ENCODE measurements at regions not wholly inside any gene's neighbourhood (a gene's known extent, or its start where the extent isn't known, plus 50 kb on each side); places are given as distances from the start of the nearest gene placed in this dataset.
"Not testable (repeated sequence)": the region's sequence is repeated elsewhere in the genome, so short reads cannot be mapped to it uniquely, and the experiment has no call there.

DNA sequence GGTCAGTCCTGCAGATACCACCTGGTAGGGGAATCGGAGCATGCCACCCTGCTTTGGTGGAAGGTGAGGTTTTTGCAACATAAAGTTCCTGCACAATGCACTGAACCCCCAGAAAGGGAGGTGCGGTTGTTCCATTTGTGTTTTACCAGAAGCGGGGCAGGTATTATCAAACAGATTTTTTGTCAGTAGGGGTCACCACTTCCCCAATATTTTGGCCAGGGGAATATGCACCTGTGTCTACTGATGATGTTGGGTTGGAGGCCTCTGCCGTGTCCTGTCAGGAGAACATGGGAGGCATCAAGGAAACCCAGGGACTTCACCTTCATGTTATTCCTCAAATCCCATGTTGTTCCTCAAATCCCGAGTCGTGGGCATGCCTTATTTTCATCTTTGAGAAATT is 438.7 kb downstream of the NTRK2 start:
- no peak overlapping the region for H3K27ac ChIP-seq
- TF ChIP-seq CTCF (IDR thresholded peaks at IDR 0.05) = no peak
- H3K4me1 ChIP-seq (ENCODE audit: control insufficient read depth in 1 of 2, low read depth in 2 of 2) = no peaks in the 10 kb centered on the region
- H3K36me3 ChIP-seq = no peaks in the 10 kb centered on the region
- DNase-seq (ENCODE audit: low spot score) = no peak
- no peak overlapping the region for H3K4me3 ChIP-seq
- ATAC-seq (ENCODE audit: insufficient number of reproducible peaks, low FRiP score, low read depth) = no peak
- H3K9me3 ChIP-seq = no peaks in the 10 kb centered on the region
- no peaks in the 10 kb centered on the region for H3K27me3 ChIP-seq (replicated peaks; ENCODE audit: insufficient read depth)

DNA sequence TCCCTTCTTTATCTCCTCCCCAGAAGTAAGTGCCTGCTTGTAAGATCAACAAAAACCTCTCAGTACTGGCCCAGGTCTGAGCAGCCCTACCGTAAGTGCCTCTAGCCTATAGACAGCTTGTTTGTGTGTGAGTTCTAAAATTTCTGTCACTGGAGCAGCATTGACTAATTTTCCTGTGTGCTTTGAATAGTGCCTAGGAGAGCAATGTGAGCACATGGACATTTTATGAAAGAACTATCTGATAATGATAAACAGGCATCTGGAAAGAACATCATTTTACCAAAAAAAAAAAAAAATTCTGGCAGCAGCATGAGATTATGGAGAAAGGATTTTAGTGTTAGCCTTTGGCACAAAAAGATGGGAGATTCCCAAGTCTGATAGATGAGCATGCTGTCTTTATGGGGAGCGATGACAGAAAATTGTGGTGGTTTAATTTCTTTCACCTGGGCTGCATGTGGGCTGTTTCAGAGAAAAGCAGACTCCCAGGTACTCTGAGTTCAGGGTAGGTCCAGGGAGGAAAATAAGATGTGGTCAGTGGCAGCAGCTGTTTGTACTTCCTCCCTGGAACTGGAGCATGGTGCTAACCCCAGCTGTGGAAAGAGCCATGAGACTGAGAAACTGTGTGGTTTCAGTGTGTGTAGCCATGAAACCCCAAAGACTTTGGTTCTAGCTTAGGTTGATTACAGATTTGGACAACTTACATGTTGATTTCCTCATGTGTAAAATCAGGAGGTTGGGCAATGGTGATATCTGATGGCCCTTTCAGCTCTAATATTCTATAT is 419.9 kb downstream of the NTRK2 start:
- DNase-seq (ENCODE audit: low spot score) (no peak), ATAC-seq (ENCODE audit: insufficient number of reproducible peaks, low FRiP score, low read depth) (no peak)
- Histone ChIP-seq H3K4me1 (ENCODE audit: control insufficient read depth in 1 of 2, low read depth in 2 of 2) (no peaks in the 10 kb centered on the region), H3K9me3 (no peaks in the 10 kb centered on the region), H3K36me3 (no peaks in the 10 kb centered on the region), H3K4me3 (no peak overlapping the region), H3K27me3 (replicated peaks; ENCODE audit: insufficient read depth) (no peaks in the 10 kb centered on the region), H3K27ac (no peak overlapping the region)
- no peak for TF ChIP-seq CTCF (IDR thresholded peaks at IDR 0.05)

DNA sequence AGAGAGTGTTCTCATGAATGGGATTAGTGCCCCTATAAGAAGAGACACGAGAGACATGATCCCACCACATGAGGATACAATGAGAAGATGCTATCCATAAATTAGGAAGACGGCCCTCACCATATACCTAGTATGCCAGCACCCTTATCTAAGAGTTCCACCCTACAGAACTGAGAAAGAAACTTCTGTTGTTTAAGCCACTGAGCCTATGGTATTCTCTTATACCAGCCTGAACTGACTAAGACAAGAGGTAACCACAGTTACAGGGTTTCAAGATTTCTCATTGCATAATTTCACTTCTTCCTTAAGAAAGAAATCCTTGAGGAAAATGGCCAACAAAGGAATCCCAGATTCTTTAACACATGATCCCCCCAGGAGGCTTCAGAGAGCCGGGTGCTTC is 412.4 kb downstream of the NTRK2 start:
- H3K9me3 ChIP-seq = no peaks in the 10 kb centered on the region
- DNase-seq (ENCODE audit: low spot score) (no peak), ATAC-seq (ENCODE audit: insufficient number of reproducible peaks, low FRiP score, low read depth) (no peak)
- H3K27me3 ChIP-seq (replicated peaks; ENCODE audit: insufficient read depth) = no peaks in the 10 kb centered on the region
- H3K27ac ChIP-seq = no peak overlapping the region
- no peaks in the 10 kb centered on the region for H3K36me3 ChIP-seq
- TF ChIP-seq CTCF (IDR thresholded peaks at IDR 0.05) = no peak
- no peak overlapping the region for H3K4me3 ChIP-seq
- H3K4me1 ChIP-seq (ENCODE audit: control insufficient read depth in 1 of 2, low read depth in 2 of 2) = no peaks in the 10 kb centered on the region

GRCh38 chr9:85079349-85079748 is 409.8 kb downstream of the NTRK2 start:
- no peak overlapping the region for H3K4me3 ChIP-seq
- H3K27me3 ChIP-seq (replicated peaks; ENCODE audit: insufficient read depth) = no peaks in the 10 kb centered on the region
- no peaks in the 10 kb centered on the region for H3K4me1 ChIP-seq (ENCODE audit: control insufficient read depth in 1 of 2, low read depth in 2 of 2)
- no peak for TF ChIP-seq CTCF (IDR thresholded peaks at IDR 0.05)
- H3K9me3 ChIP-seq = no peaks in the 10 kb centered on the region
- no peaks in the 10 kb centered on the region for H3K36me3 ChIP-seq
- DNase-seq (ENCODE audit: low spot score) = no peak
- H3K27ac ChIP-seq = no peak overlapping the region
- ATAC-seq (ENCODE audit: insufficient number of reproducible peaks, low FRiP score, low read depth) = no peak

GRCh38 chr9:85077944-85078343 is 408.4 kb downstream of the NTRK2 start:
- Histone ChIP-seq H3K4me1 (ENCODE audit: control insufficient read depth in 1 of 2, low read depth in 2 of 2) (no peaks in the 10 kb centered on the region), H3K36me3 (no peaks in the 10 kb centered on the region), H3K27me3 (replicated peaks; ENCODE audit: insufficient read depth) (no peaks in the 10 kb centered on the region), H3K27ac (no peak overlapping the region), H3K9me3 (no peaks in the 10 kb centered on the region), H3K4me3 (no peak overlapping the region)
- ATAC-seq (ENCODE audit: insufficient number of reproducible peaks, low FRiP score, low read depth) (no peak), DNase-seq (ENCODE audit: low spot score) (no peak)
- TF ChIP-seq CTCF (IDR thresholded peaks at IDR 0.05) = no peak

DNA sequence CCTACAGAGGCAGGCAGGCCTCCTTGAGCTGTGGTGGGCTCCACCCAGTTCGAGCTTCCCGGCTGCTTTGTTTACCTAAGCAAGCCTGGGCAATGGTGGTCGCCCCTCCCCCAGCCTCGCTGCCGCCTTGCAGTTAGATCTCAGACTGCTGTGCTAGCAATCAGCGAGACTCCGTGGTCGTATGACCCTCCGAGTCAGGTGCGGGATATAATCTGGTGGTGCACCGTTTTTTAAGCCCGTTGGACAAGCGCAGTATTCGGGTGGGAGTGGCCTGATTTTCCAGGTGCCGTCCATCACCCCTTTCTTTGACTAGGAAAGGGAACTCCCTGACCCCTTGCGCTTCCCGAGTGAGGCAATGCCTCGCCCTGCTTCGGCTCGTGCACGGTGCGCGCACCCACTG is 407.6 kb downstream of the NTRK2 start:
- not testable (repeated sequence) for H3K4me1 ChIP-seq (ENCODE audit: control insufficient read depth in 1 of 2, low read depth in 2 of 2); H3K36me3 ChIP-seq; ATAC-seq (ENCODE audit: insufficient number of reproducible peaks, low FRiP score, low read depth); H3K27ac ChIP-seq; H3K4me3 ChIP-seq; H3K9me3 ChIP-seq; DNase-seq (ENCODE audit: low spot score); H3K27me3 ChIP-seq (replicated peaks; ENCODE audit: insufficient read depth)
